ENCODE measurements at regions not wholly inside any gene's neighbourhood (a gene's known extent, or its start where the extent isn't known, plus 50 kb on each side); places are given as distances from the start of the nearest gene placed in this dataset.

- DNase-seq, result no peak
Observed at GRCh38 chr16:79668502-79668901, 68.0 kb upstream of the MAF start.

GRCh38 chr16:79665970-79666369 lies 65.4 kb upstream of the MAF start:
- DNase-seq, result no peak

- no peak for DNase-seq
Observed at GRCh38 chr16:79664407-79664806, 63.9 kb upstream of the MAF start.

GRCh38 chr16:79662669-79663313 lies 62.3 kb upstream of the MAF start:
- no peak for DNase-seq

- no peak for DNase-seq
Observed at GRCh38 chr16:79662122-79662521, 61.6 kb upstream of the MAF start.

- DNase-seq, result no peak
Observed at GRCh38 chr16:79661578-79661977, 61.0 kb upstream of the MAF start.

GRCh38 chr16:79659344-79659743 lies 58.8 kb upstream of the MAF start:
- DNase-seq, result no peak

GRCh38 chr16:79658301-79659033 lies 57.9 kb upstream of the MAF start:
- DNase-seq, result no peak

DNA sequence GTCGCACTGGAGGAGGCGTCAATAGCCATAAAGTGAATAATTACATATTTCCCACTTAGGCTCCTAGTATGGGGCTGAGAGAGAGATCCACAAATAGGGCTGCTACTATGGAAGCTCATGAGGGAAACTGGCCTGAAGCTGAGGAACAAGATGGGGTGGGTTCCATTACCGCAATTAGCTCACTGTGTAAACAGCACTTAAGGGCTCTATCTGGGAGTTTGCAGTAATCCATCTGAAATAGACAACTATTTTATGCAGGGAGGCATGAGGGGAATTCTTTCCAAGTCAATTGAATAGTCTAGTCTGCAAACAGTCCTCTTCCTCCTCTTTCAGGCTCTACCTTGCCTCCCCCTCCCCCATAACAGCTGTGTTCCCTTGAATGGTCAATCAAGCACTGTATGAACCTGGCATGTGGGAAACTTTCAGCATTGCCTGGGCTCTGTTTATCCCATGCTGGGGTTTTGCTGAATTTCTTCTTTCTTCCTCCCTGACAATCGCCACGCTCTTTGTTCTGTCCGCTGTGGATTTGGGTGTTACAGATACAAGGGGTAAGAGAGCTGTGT lies 56.1 kb upstream of the MAF start:
- DNase-seq, result no peak

GRCh38 chr16:79653373-79653891 lies 52.9 kb upstream of the MAF start:
- no peak for DNase-seq

GRCh38 chr16:79651363-79651762 lies 50.8 kb upstream of the MAF start:
- DNase-seq, result no peak
